ENCODE measurements at regions not wholly inside any gene's neighbourhood (a gene's known extent, or its start where the extent isn't known, plus 50 kb on each side); places are given as distances from the start of the nearest gene placed in this dataset.
"Not testable (repeated sequence)": the region's sequence is repeated elsewhere in the genome, so short reads cannot be mapped to it uniquely, and the experiment has no call there.

DNA sequence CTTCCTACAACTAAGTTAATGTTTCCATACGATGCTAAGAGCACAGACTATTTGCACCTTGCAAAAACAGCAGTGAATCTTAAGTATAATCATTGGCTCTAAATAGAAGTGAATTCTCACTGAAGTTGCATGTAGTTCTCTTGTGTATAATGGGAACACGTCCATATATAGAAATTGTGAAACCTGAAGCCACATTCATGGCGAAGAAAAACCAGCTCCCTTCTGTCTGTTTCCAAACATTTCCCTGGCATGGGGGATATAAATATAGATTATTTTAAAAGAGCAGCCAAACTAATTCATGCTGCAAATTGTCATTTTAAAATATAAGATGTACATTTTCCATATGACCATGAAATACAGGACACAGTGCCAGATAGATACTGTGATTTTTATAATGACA, 71.1 kb downstream of the TRAM1L1 start:
- DNase-seq (no peak), ATAC-seq (no peak)
- Mint-ChIP-seq H3K4me1 (ENCODE audit: low read depth) (no peaks in the 10 kb centered on the region), H3K36me3 (ENCODE audit: low read depth) (no peaks in the 10 kb centered on the region), H3K9me3 (peaks cover 4% of the 10 kb centered on the region), H3K27ac (no peak overlapping the region), H3K27me3 (no peaks in the 10 kb centered on the region), H3K4me3 (no peak overlapping the region)
- POLR2A ChIA-PET: no interaction called here
- intact Hi-C loops (cut with micrococcal nuclease): no loop called here
- TF ChIP-seq, protein P1, sequence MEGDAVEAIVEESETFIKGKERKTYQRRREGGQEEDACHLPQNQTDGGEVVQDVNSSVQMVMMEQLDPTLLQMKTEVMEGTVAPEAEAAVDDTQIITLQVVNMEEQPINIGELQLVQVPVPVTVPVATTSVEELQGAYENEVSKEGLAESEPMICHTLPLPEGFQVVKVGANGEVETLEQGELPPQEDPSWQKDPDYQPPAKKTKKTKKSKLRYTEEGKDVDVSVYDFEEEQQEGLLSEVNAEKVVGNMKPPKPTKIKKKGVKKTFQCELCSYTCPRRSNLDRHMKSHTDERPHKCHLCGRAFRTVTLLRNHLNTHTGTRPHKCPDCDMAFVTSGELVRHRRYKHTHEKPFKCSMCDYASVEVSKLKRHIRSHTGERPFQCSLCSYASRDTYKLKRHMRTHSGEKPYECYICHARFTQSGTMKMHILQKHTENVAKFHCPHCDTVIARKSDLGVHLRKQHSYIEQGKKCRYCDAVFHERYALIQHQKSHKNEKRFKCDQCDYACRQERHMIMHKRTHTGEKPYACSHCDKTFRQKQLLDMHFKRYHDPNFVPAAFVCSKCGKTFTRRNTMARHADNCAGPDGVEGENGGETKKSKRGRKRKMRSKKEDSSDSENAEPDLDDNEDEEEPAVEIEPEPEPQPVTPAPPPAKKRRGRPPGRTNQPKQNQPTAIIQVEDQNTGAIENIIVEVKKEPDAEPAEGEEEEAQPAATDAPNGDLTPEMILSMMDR (IDR thresholded peaks at IDR 0.05): no peak
- CTCF ChIA-PET: no interaction called here

DNA sequence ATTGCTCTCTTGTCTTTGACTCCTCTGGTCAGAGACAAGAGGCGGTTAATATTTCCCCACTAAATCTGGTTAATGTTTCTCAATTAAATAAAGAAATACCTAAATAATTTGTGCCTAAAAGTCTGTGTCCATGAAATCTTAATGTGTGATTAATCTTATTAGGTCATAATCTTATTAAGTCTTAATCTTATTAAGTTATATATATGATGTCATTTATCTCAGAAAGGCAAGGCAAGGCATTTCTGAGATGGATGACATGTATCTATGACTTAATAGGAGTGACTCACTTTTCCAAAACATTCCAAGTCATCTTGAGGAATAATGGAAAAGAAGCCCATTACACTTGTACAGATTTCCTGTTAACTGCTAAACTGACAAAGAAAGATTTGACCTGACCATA, 74.7 kb downstream of the TRAM1L1 start:
- no peak for ATAC-seq
- TF ChIP-seq, protein P1 (IDR thresholded peaks at IDR 0.05): no peak
- intact Hi-C loops (cut with micrococcal nuclease): no loop called here
- Mint-ChIP-seq H3K9me3 (peaks cover 8% of the 10 kb centered on the region), H3K27ac (no peak overlapping the region), H3K4me3 (no peak overlapping the region), H3K4me1 (ENCODE audit: low read depth) (no peaks in the 10 kb centered on the region), H3K27me3 (no peaks in the 10 kb centered on the region), H3K36me3 (ENCODE audit: low read depth) (no peaks in the 10 kb centered on the region)
- CTCF ChIA-PET: no interaction called here
- POLR2A ChIA-PET: no interaction called here
- no peak for DNase-seq

DNA sequence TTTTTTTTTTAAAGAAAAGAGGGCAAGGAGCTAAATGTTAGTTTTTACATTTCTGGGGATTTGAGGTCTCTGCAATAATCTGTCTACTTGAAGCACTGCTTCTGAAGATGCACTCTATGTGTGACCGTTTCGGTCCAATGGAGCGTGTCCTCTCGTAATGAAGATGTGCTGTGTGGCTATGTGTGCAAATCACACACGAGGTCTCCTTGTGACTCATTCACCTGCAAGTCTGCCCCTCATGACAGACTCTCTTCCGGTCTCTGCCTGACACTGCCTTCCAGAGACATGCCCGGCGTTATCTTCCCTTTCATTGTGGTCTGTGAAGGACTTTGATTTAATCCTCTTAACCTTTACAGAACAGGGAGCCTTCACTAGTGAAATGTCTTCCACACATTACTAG, 84.3 kb downstream of the TRAM1L1 start:
- no peak for ATAC-seq
- DNase-seq: no peak
- Mint-ChIP-seq H3K9me3 (peaks cover under 1% of the 10 kb centered on the region), H3K36me3 (ENCODE audit: low read depth) (no peaks in the 10 kb centered on the region), H3K27ac (no peak overlapping the region), H3K4me3 (no peak overlapping the region), H3K4me1 (ENCODE audit: low read depth) (no peaks in the 10 kb centered on the region), H3K27me3 (no peaks in the 10 kb centered on the region)
- ChIA-PET CTCF (no interaction called here), POLR2A (no interaction called here)
- TF ChIP-seq, protein P1 (IDR thresholded peaks at IDR 0.05): no peak
- intact Hi-C loops (cut with micrococcal nuclease): no loop called here

DNA sequence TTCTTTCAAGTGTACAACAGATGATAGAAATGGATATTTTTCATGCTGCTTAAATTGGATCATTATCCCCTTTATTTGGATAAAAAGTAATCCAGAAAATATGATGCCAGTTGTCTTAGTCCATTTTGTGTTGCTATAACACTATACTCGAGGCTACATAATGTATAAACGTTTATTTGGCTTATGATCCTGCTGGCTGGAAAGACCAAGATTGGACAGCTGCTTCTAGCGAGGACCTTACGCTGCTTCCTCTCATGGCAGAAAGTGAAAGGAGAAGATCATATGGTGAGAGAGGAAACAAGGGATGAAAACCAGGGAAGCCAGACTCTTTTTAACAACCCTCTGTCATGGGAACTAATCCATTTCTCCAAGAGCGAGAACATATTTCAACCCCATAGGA, 102.7 kb downstream of the TRAM1L1 start:
- H3K4me1 Mint-ChIP-seq (ENCODE audit: low read depth): no peaks in the 10 kb centered on the region
- ChIA-PET POLR2A (no interaction called here), CTCF (no interaction called here)
- no peak for ATAC-seq
- H3K27me3 Mint-ChIP-seq: no peaks in the 10 kb centered on the region
- DNase-seq: no peak
- no peak overlapping the region for H3K4me3 Mint-ChIP-seq
- H3K9me3 Mint-ChIP-seq: no peaks in the 10 kb centered on the region
- intact Hi-C loops (cut with micrococcal nuclease): no loop called here
- TF ChIP-seq, protein P1 (IDR thresholded peaks at IDR 0.05): no peak
- H3K27ac Mint-ChIP-seq: no peak overlapping the region
- H3K36me3 Mint-ChIP-seq (ENCODE audit: low read depth): no peaks in the 10 kb centered on the region

DNA sequence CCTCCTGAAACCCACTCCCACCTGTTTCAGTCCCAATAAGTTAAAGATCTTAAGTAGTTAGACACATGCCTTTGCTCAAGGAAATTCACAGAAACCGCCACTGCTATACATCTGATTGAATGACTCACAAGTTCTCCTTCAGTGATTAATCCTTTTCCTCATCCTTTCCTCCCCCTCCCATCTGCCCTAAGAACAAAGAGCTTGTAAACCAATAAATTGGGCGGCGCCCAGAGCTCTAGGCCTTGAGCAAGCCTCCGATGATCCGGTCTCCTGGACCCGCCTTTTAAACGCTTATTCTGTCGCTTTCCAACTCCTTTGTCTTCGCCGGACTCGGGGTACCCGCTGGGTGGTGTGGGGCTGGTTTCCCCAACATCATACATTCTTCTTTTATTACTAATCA, 104.9 kb downstream of the TRAM1L1 start:
- H3K27me3 Mint-ChIP-seq; H3K4me1 Mint-ChIP-seq (ENCODE audit: low read depth); H3K27ac Mint-ChIP-seq; H3K9me3 Mint-ChIP-seq; DNase-seq; H3K36me3 Mint-ChIP-seq (ENCODE audit: low read depth); intact Hi-C loops (cut with micrococcal nuclease); POLR2A ChIA-PET; CTCF ChIA-PET; ATAC-seq; H3K4me3 Mint-ChIP-seq: not testable (repeated sequence)

DNA sequence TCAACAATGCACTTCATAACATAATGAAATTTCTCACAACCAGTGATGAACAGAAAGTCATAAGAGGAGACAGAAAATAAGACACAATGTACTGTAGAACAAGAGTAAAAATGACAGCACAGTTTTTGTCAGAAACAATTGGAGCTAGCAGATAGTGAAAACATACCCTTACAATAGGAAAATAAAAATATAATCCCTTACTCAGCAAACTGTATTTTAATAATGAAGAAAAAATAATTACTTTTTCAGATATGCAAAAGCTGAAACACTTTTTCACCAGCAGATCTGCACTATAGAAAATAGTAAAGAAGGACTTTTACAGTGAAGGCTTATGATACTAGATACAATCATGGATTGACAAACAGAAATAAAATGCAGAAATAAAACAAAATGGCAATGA, 126.3 kb downstream of the TRAM1L1 start:
- POLR2A ChIA-PET: no interaction called here
- TF ChIP-seq, protein P1 (IDR thresholded peaks at IDR 0.05): no peak
- Mint-ChIP-seq H3K27me3 (no peaks in the 10 kb centered on the region), H3K36me3 (ENCODE audit: low read depth) (no peaks in the 10 kb centered on the region), H3K4me1 (ENCODE audit: low read depth) (no peaks in the 10 kb centered on the region), H3K27ac (no peak overlapping the region), H3K9me3 (peaks cover 3% of the 10 kb centered on the region), H3K4me3 (no peak overlapping the region)
- CTCF ChIA-PET: no interaction called here
- no peak for DNase-seq
- ATAC-seq: no peak
- intact Hi-C loops (cut with micrococcal nuclease): no loop called here

Measured in activated CD8-positive, alpha-beta T cell treated with anti-CD3 and anti-CD28 coated beads for 36 hours (primary cell).